Chondrocyte (in vitro differentiated cells): ENCODE measurements at regions not wholly inside any gene's neighbourhood (a gene's known extent, or its start where the extent isn't known, plus 50 kb on each side); places are given as distances from the start of the nearest gene placed in this dataset.
"Not testable (repeated sequence)": the region's sequence is repeated elsewhere in the genome, so short reads cannot be mapped to it uniquely, and the experiment has no call there.

Source experiments
- DNase-seq: peaks from one replicate; pipeline ENCODE4 v3.0.0; 2021; ENCODE audit warnings: mixed read lengths, low spot score
- H3K27ac Mint-ChIP-seq: one replicate; pipeline ENCODE4 v1.8.0; 2021; ENCODE audit warnings: mild to moderate bottlenecking, moderate library complexity, mixed read lengths; ENCODE audit not compliant: unreplicated experiment
- H3K27me3 Mint-ChIP-seq: 2 replicates; pipeline ENCODE4 v1.8.0; 2021; ENCODE audit warnings: low read depth, mixed read lengths
- H3K36me3 Mint-ChIP-seq: 2 replicates; pipeline ENCODE4 v1.8.0; 2021; ENCODE audit warnings: low read depth, mixed read lengths
- H3K4me1 Mint-ChIP-seq: 2 replicates; pipeline ENCODE4 v1.8.0; 2021; ENCODE audit warnings: low read depth, mild to moderate bottlenecking, mixed read lengths
- H3K4me3 Mint-ChIP-seq: one replicate; pipeline ENCODE4 v1.8.0; 2021; ENCODE audit warnings: mild to moderate bottlenecking, moderate library complexity, mixed read lengths; ENCODE audit not compliant: unreplicated experiment
- H3K9me3 Mint-ChIP-seq: 2 replicates; pipeline ENCODE4 v1.8.0; 2021; ENCODE audit warnings: low read depth, mixed read lengths
- TF ChIP-seq, protein P1 (sequence below): fragments of 200-600 bp; sonication (generic); IDR thresholded peaks from 2 replicates; pipeline ENCODE4 v1.5.0; 2021; ENCODE audit warnings: antibody characterized with exemption, mild to moderate bottlenecking, moderate library complexity

DNA sequence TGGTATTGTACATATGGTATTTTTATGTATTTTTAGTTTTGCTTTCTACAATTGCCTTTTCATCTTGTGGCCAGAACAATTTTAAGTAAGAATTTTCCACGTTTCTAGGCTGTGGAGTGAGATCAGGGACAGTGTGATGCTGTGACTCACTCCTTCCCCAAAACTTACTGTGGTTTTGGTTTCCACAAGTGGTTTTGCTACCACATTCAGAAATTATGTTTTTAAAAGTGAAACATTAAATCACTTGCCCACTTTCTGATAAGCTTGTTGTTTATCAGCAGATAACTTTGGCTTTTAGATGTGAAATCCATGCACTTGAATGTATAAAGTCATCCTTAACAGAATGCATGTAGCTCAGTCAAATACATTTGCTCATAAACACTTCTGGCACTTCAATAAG lies 192.2 kb upstream of the THRB start:
- Mint-ChIP-seq H3K9me3 (no peaks in the 10 kb centered on the region), H3K4me1 (peaks cover 43% of the 10 kb centered on the region), H3K27me3 (no peaks in the 10 kb centered on the region), H3K4me3 (no peak overlapping the region), H3K27ac (peak overlapping the region; percentile 51), H3K36me3 (no peaks in the 10 kb centered on the region)
- TF ChIP-seq, protein P1, sequence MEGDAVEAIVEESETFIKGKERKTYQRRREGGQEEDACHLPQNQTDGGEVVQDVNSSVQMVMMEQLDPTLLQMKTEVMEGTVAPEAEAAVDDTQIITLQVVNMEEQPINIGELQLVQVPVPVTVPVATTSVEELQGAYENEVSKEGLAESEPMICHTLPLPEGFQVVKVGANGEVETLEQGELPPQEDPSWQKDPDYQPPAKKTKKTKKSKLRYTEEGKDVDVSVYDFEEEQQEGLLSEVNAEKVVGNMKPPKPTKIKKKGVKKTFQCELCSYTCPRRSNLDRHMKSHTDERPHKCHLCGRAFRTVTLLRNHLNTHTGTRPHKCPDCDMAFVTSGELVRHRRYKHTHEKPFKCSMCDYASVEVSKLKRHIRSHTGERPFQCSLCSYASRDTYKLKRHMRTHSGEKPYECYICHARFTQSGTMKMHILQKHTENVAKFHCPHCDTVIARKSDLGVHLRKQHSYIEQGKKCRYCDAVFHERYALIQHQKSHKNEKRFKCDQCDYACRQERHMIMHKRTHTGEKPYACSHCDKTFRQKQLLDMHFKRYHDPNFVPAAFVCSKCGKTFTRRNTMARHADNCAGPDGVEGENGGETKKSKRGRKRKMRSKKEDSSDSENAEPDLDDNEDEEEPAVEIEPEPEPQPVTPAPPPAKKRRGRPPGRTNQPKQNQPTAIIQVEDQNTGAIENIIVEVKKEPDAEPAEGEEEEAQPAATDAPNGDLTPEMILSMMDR, result no peak
- DNase-seq, result no peak

DNA sequence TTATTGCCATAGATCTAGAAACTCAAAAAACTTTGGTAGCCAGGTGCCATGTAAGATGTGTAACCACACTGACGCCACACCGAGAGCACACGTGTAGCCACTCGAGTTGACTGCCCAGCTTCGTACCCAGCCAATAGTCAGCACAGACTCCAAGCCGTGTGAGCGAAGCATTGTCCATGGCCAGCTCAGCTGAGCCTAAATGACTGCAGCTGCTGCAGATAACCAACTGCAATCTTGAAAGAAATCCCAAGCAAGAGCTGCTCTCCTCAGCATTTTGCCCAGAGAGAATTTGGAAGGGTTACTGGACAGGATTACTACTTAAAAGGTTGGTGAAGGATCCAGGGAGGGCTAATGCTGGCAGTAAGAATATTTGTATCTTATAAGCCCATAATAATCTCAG lies 193.0 kb upstream of the THRB start:
- H3K36me3 Mint-ChIP-seq, result no peaks in the 10 kb centered on the region
- H3K4me3 Mint-ChIP-seq, result no peak overlapping the region
- no peak for DNase-seq
- no peak overlapping the region for H3K27ac Mint-ChIP-seq
- no peaks in the 10 kb centered on the region for H3K9me3 Mint-ChIP-seq
- H3K4me1 Mint-ChIP-seq, result peaks cover 38% of the 10 kb centered on the region
- TF ChIP-seq, protein P1, result no peak
- H3K27me3 Mint-ChIP-seq, result no peaks in the 10 kb centered on the region

DNA sequence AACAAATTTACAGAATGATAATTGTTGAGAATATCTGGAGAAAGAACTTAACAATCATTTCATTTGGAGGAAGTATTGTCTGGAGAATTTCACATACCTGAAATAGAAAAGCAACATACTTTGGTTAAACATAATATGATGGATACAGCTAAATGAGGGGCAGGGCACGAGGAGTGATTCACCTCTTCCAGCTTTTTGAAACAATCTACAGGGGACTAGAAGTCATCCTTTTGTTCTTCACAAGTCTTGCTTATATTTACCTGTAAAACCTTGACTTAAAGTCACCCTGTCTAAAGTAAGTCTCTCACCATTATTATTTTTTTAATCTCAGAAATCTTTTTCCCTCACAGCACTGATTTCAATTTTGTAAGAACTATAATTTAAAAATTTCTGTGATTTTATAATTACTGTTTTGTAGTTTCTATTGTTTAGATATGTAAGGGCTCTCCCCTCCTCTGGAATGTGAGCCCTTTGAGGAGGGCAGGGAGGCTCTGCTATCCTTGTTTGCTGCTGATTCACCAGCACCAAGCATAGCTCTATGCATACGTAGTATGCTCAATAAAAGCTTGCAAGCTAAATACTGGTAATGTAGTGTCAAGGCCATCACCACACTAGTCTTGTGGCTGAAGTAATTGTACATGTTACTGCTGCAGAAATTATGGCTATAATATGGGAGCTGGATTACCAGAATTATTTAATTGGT lies 193.9 kb upstream of the THRB start:
- Mint-ChIP-seq H3K27me3 (no peaks in the 10 kb centered on the region), H3K9me3 (no peaks in the 10 kb centered on the region), H3K36me3 (no peaks in the 10 kb centered on the region), H3K4me3 (no peak overlapping the region), H3K27ac (no peak overlapping the region), H3K4me1 (peaks cover 30% of the 10 kb centered on the region)
- TF ChIP-seq, protein P1, result no peak
- DNase-seq, result no peak

DNA sequence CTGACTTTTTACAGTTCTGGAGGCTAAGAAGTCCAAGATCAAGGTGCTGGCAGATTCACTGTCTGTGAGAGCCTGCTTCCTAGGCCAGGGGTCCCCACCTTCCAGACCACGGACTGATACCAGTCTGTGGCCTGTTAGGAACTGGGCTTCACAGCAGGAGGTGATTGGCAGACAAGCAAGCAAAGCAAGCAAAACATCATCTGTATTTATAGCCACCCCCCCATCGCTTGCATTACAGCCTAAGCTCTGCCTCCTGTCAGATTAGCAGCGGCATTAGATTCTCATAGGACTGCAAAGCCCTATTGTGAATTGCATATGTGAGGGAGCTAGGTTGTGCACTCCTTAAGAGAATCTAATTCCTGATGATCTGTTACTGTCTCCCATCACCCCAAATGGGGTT lies 194.7 kb upstream of the THRB start:
- TF ChIP-seq, protein P1, result no peak
- no peak for DNase-seq
- Mint-ChIP-seq H3K27ac (no peak overlapping the region), H3K4me1 (peaks cover 26% of the 10 kb centered on the region), H3K9me3 (no peaks in the 10 kb centered on the region), H3K36me3 (no peaks in the 10 kb centered on the region), H3K27me3 (no peaks in the 10 kb centered on the region), H3K4me3 (no peak overlapping the region)

DNA sequence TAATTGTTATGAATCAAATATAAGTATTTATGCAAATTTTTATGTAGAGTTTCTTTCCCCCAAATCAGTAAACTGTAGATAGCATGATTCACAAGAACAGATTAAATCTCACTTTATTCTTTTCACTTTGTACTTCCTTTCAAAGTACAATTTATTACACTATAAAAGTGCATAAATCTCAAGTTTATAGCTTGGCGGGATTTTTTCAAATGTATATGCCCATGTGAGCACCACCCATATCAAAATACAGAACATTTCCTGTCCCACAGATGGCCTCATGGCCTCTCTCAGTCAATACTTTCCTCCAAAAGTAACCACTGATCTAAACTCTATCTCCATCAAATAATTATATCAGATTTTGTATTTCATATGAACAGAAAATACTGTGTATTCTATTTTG lies 196.1 kb upstream of the THRB start:
- Mint-ChIP-seq H3K27ac (no peak overlapping the region), H3K4me1 (peaks cover 26% of the 10 kb centered on the region)

DNA sequence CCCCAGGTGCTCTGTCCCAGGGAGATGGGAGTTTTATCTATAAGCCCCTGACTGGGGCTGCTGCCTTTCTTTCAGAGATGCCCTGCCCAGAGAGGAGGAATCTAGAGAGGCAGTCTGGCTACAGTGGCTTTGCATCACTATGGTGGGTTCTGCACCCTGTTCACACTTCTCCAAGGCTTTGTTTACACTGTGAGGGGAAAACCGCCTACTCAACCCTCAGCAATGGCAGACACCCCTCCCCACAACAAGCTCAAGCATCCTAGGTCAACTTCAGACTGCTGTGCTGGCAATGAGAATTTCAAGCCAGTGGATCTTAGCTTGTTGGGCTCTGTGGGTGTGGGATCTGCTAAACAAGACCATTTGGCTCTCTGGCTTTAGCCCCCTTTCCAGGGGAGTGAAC lies 204.4 kb upstream of the THRB start:
- DNase-seq, result not testable (repeated sequence)

More for the DNA sequence above, 196.1 kb upstream of the THRB start:
- TF ChIP-seq, protein P1, result no peak
- peaks cover 2% of the 10 kb centered on the region for H3K36me3 Mint-ChIP-seq
- no peak overlapping the region for H3K4me3 Mint-ChIP-seq
- H3K9me3 Mint-ChIP-seq, result peaks cover 9% of the 10 kb centered on the region
- no peaks in the 10 kb centered on the region for H3K27me3 Mint-ChIP-seq
- no peak for DNase-seq

More for the DNA sequence above, 204.4 kb upstream of the THRB start:
- not testable (repeated sequence) for H3K4me3 Mint-ChIP-seq, H3K27ac Mint-ChIP-seq, H3K36me3 Mint-ChIP-seq, H3K4me1 Mint-ChIP-seq, H3K27me3 Mint-ChIP-seq
- peaks cover 24% of the 10 kb centered on the region for H3K9me3 Mint-ChIP-seq
